BLaER1 treated with 17β-estradiol and CSF1 and Interleukin-3, amounts not matched to agents 10 nM and 100 nM (cell line): ENCODE measurements at regions not wholly inside any gene's neighbourhood (a gene's known extent, or its start where the extent isn't known, plus 50 kb on each side); places are given as distances from the start of the nearest gene placed in this dataset.

Source experiments
- H3K27ac ChIP-seq, 11 experiments: shearing (Covaris generic); formaldehyde crosslinking; 2 replicates each; pipeline ENCODE4 v1.8.1; 2022
- H3K27me3 ChIP-seq, 11 experiments: shearing (Covaris generic); formaldehyde crosslinking; 2 replicates each; pipeline ENCODE4 v1.8.1; 2022
- H3K36me3 ChIP-seq, 11 experiments: shearing (Covaris generic); formaldehyde crosslinking; 2 replicates each; pipeline ENCODE4 v1.8.1; 2022
- H3K4me1 ChIP-seq, 10 experiments: shearing (Covaris generic); formaldehyde crosslinking; 2 replicates each; pipeline ENCODE4 v1.8.1; 2022
- H3K4me2 ChIP-seq, 11 experiments: shearing (Covaris generic); formaldehyde crosslinking; 2 replicates each; pipeline ENCODE4 v1.8.1; 2022
- H3K4me3 ChIP-seq, 10 experiments: shearing (Covaris generic); formaldehyde crosslinking; 2 replicates each; pipeline ENCODE4 v1.8.1; 2022
- H3K9ac ChIP-seq, 11 experiments: shearing (Covaris generic); formaldehyde crosslinking; 2 replicates each; pipeline ENCODE4 v1.8.1; 2022
- H3K9me3 ChIP-seq, 11 experiments: shearing (Covaris generic); formaldehyde crosslinking; replicated peaks in 1 of 11; 2 replicates each; pipeline ENCODE4 v1.8.1; 2022
- H4K20me1 ChIP-seq, 11 experiments: shearing (Covaris generic); formaldehyde crosslinking; 2 replicates each; pipeline ENCODE4 v1.8.1; 2022
- Cebpa-rat ChIP-seq, 11 experiments: shearing (Covaris generic); IDR thresholded peaks; 2 replicates each; pipeline ENCODE4 v1.8.1; 2022

DNA sequence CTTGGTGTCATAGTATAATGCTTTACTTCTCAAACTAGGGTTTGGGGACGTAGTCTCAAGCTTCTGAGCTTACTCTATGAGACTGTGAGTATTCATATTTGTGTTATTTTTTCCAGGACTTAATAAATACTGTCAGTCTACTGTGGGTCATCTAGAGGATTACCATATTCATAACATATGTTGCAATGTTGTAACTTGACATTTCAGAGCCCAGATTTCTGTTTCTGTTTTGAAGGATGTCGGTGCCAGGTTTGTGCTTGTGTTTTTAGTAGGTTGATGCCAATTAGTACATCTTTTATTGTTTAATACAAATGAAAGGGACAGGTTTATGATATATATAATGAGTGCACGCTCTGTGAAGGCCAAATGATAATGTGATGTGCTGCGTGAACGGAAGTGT, 69.6 kb downstream of the SPANXN4 start:
- no peaks in the 10 kb centered on the region; a peak in 1 of 22 replicates for H4K20me1 ChIP-seq
- no peak overlapping the region for H3K27ac ChIP-seq
- no peaks in the 10 kb centered on the region for H3K4me1 ChIP-seq
- TF ChIP-seq Cebpa-rat (IDR thresholded peaks at IDR 0.05), result no peak
- H3K9me3 ChIP-seq, result no peaks in the 10 kb centered on the region
- no peak overlapping the region for H3K9ac ChIP-seq
- no peaks in the 10 kb centered on the region for H3K36me3 ChIP-seq
- peaks cover 62 to 99% (median 96%) of the 10 kb centered on the region in 11 experiments for H3K27me3 ChIP-seq
- H3K4me3 ChIP-seq, result no peak overlapping the region
- no peak overlapping the region for H3K4me2 ChIP-seq

DNA sequence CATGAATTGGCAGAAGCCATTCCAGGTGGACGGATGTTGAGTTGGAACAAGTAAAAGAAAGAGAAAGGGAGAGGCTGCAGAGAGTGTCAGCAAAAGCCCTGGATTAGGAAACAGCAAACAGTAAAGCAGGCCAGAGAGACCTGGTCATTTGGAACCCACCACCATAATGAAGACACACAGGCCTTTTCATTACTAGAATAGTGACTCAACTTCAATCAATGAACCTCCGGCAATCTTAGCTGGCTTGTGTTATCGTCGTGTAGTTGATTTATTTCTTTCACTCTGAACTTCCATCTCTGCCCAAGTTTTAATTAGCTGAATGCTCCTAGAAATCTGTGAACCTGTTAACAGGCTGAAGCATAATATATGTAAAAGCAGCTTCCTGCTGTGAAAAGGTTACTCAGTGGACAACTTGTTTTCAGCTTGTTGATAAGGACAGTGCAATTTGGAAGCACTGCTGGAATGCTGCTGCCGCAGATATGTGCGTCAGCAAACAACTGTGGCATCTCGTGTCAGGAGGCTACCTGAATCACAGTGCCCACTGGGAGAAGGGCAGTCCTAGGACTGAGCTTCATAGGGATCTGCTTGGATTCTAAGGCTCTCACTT, 68.8 kb downstream of the SPANXN4 start:
- Histone ChIP-seq H3K9me3 (no peaks in the 10 kb centered on the region), H3K27me3 (peaks cover 70 to 100% (median 99%) of the 10 kb centered on the region in 11 experiments), H3K4me2 (no peak overlapping the region), H3K27ac (no peak overlapping the region), H3K36me3 (no peaks in the 10 kb centered on the region), H3K9ac (no peak overlapping the region), H3K4me1 (no peaks in the 10 kb centered on the region), H4K20me1 (no peaks in the 10 kb centered on the region; a peak in 1 of 22 replicates), H3K4me3 (no peak overlapping the region)
- TF ChIP-seq Cebpa-rat (IDR thresholded peaks at IDR 0.05), result no peak
